Epithelial cell of esophagus (primary cell): ENCODE measurements at regions not wholly inside any gene's neighbourhood (a gene's known extent, or its start where the extent isn't known, plus 50 kb on each side); places are given as distances from the start of the nearest gene placed in this dataset.

Experiments used
- DNase-seq: peaks from one replicate; pipeline ENCODE4 v3.0.0; 2010; ENCODE audit warnings: low read depth
- H3K4me3 ChIP-seq: 2 replicates; pipeline ENCODE4 v1.5.1; 2011; ENCODE audit warnings: mild to moderate bottlenecking, low read length, control low read depth
- CTCF ChIP-seq: IDR thresholded peaks from 2 replicates; pipeline ENCODE4 v1.5.1; 2011; ENCODE audit warnings: low read depth, mild to moderate bottlenecking, low read length, control low read depth, inconsistent platforms; ENCODE audit not compliant: insufficient read depth; ENCODE audit errors: missing control alignments

- no peak for TF ChIP-seq CTCF
- no peak overlapping the region for H3K4me3 ChIP-seq
- DNase-seq: no peak
These were observed 82.5 kb upstream of the SLC1A3 start for GRCh38 chr5:36523926-36524325.

GRCh38 chr5:36526537-36526936 lies 79.9 kb upstream of the SLC1A3 start:
- H3K4me3 ChIP-seq: no peak overlapping the region
- TF ChIP-seq CTCF: no peak

GRCh38 chr5:36528588-36528987 lies 77.8 kb upstream of the SLC1A3 start:
- no peak overlapping the region for H3K4me3 ChIP-seq
- DNase-seq: peak; percentile 57
- TF ChIP-seq CTCF: no peak

More at GRCh38 chr5:36526537-36526936, 79.9 kb upstream of the SLC1A3 start:
- peak; percentile 95 for DNase-seq

- DNase-seq: no peak
- no peak for TF ChIP-seq CTCF
These were observed 77.3 kb upstream of the SLC1A3 start for GRCh38 chr5:36529142-36529541.

GRCh38 chr5:36530215-36530614 lies 76.2 kb upstream of the SLC1A3 start:
- no peak for TF ChIP-seq CTCF
- H3K4me3 ChIP-seq: no peak overlapping the region
- no peak for DNase-seq

More at GRCh38 chr5:36529142-36529541, 77.3 kb upstream of the SLC1A3 start:
- H3K4me3 ChIP-seq: no peak overlapping the region

GRCh38 chr5:36531401-36531800 lies 75.0 kb upstream of the SLC1A3 start:
- H3K4me3 ChIP-seq: no peak overlapping the region
- DNase-seq: peak; percentile 33
- no peak for TF ChIP-seq CTCF

- TF ChIP-seq CTCF: no peak
- H3K4me3 ChIP-seq: no peak overlapping the region
- DNase-seq: peak; percentile 65
These were observed 71.0 kb upstream of the SLC1A3 start for GRCh38 chr5:36535378-36535777.
